ENCODE measurements at regions not wholly inside any gene's neighbourhood (a gene's known extent, or its start where the extent isn't known, plus 50 kb on each side); places are given as distances from the start of the nearest gene placed in this dataset.

DNA sequence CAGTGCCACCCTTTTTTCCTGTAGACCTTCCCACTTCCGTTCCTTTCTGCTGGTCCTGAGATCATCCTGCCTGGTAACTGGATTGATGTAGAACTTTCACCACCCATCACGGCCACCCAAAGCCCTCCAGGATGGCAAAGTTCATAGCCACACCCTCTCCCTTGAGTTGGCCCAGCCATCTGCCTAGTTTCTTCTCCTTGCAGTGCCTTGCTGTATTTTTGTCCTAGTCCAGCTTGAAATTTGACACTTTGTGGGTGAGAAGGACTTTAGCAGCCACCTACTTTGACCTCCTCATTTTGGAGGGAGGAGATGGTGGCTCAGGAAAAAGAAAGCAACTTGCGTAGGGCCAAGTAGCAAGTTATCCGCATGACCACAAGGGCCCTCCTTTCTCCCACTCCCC is 140.7 kb downstream of the BUB3 start:
- intact Hi-C loops (cut with micrococcal nuclease) (no loop called here), dilution Hi-C loops (cut with MboI; ENCODE audit: extremely low pct_ligation_motif_present, low sequenced_read_pairs) (no loop called here)
- H2AFZ ChIP-seq (ENCODE audit: low read depth, low read length) = no peak overlapping the region
- DNase-seq (ENCODE audit: low read depth, low spot score) = no peak
- H3K9ac ChIP-seq (replicated peaks; ENCODE audit: extremely low read depth, insufficient read depth, low read length) = no peak overlapping the region
- H3K27me3 ChIP-seq (ENCODE audit: control insufficient read depth in 2 of 2, insufficient read depth in 2 of 2, low read length in 2 of 2) = no peaks in the 10 kb centered on the region
- H4K20me1 ChIP-seq (replicated peaks; ENCODE audit: control insufficient read depth, extremely low read depth, insufficient read depth, low read length) = no peaks in the 10 kb centered on the region
- no TSS peak for BruUV-seq (replicated peaks)
- POLR2A ChIA-PET = no interaction called here
- H3K9me1 ChIP-seq (replicated peaks; ENCODE audit: control insufficient read depth, extremely low read depth, insufficient read depth, low read length) = no peaks in the 10 kb centered on the region
- H3K4me1 ChIP-seq (ENCODE audit: control insufficient read depth, extremely low read depth, insufficient read depth, low read length) = no peaks in the 10 kb centered on the region
- CTCF ChIA-PET = no interaction called here
- H3K36me3 ChIP-seq (ENCODE audit: control insufficient read depth in 2 of 2, extremely low read depth in 1 of 2, insufficient read depth in 2 of 2, low read length in 2 of 2) = no peaks in the 10 kb centered on the region
- no peak overlapping the region for H3K27ac ChIP-seq (ENCODE audit: insufficient read depth, low read depth, low read length)
- H3K4me2 ChIP-seq (ENCODE audit: insufficient read depth, low read length) = no peak overlapping the region
- TF ChIP-seq JUN (IDR thresholded peaks at IDR 0.05; ENCODE audit: borderline replicate concordance, insufficient read depth, insufficient read length, low read depth) (no peak), GATA2 (IDR thresholded peaks at IDR 0.05; ENCODE audit: insufficient read depth, insufficient read length, low read depth, low read length) (no peak), POLR2A (IDR thresholded peaks at IDR 0.05; ENCODE audit: low read depth, low read length) (no peak), MYC (IDR thresholded peaks at IDR 0.05; ENCODE audit: low read depth, low read length) (no peak), POLR2AphosphoS5 (IDR thresholded peaks at IDR 0.05; ENCODE audit: insufficient read depth, low read depth, low read length) (no peak), EZH2 (IDR thresholded peaks at IDR 0.05; ENCODE audit: borderline replicate concordance, low read depth, low read length, severe bottlenecking) (no peak), FOS (IDR thresholded peaks at IDR 0.05; ENCODE audit: borderline replicate concordance, insufficient read depth, low read length) (no peak)
- TF ChIP-seq, protein P1, sequence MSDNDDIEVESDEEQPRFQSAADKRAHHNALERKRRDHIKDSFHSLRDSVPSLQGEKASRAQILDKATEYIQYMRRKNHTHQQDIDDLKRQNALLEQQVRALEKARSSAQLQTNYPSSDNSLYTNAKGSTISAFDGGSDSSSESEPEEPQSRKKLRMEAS (IDR thresholded peaks at IDR 0.05; ENCODE audit: insufficient read depth, insufficient read length) = no peak
- TF ChIP-seq, protein P2, sequence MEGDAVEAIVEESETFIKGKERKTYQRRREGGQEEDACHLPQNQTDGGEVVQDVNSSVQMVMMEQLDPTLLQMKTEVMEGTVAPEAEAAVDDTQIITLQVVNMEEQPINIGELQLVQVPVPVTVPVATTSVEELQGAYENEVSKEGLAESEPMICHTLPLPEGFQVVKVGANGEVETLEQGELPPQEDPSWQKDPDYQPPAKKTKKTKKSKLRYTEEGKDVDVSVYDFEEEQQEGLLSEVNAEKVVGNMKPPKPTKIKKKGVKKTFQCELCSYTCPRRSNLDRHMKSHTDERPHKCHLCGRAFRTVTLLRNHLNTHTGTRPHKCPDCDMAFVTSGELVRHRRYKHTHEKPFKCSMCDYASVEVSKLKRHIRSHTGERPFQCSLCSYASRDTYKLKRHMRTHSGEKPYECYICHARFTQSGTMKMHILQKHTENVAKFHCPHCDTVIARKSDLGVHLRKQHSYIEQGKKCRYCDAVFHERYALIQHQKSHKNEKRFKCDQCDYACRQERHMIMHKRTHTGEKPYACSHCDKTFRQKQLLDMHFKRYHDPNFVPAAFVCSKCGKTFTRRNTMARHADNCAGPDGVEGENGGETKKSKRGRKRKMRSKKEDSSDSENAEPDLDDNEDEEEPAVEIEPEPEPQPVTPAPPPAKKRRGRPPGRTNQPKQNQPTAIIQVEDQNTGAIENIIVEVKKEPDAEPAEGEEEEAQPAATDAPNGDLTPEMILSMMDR (IDR thresholded peaks at IDR 0.05; ENCODE audit: extremely low read depth in 1 of 2, insufficient read depth in 1 of 2, low read depth in 1 of 2, low read length in 2 of 2) = no peak
- no peaks in the 10 kb centered on the region for H3K79me2 ChIP-seq (ENCODE audit: control insufficient read depth, insufficient read depth, low read length)
- H3K9me3 ChIP-seq (replicated peaks; ENCODE audit: control insufficient read depth, insufficient read depth, low read length) = no peaks in the 10 kb centered on the region
- no peak for FAIRE-seq
- H3K4me3 ChIP-seq (replicated peaks in 1 of 3; ENCODE audit: insufficient read depth in 1 of 3, low read depth in 1 of 3, low read length in 3 of 3) = no peak overlapping the region
